GM19324 (cell line): ENCODE measurements at regions not wholly inside any gene's neighbourhood (a gene's known extent, or its start where the extent isn't known, plus 50 kb on each side); places are given as distances from the start of the nearest gene placed in this dataset.

Experiments
- ATAC-seq: cut with Tn5 transposase; IDR thresholded peaks from one replicate; pipeline ENCODE4 v1.9.1; 2021; ENCODE audit warnings: mild to moderate bottlenecking, moderate library complexity; ENCODE audit not compliant: unreplicated experiment, low FRiP score

DNA sequence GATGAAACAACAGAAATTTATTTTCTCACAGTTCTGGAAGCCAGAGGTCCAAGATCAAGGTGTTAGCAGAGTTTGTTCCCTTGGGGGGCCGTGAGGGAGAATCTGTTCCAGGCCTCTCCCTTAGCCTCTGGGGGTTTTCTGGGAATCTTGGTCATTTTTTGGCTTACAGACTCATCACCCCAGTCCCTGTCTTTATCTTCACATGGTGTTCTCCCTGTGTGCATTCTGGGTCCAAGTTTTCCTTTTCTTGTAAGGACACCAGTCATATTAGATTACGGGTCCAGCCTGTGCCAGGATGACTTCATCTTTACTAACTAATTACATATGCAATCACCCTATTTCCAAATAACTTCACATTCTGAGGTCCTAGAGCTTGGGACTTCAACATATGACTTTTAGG, 292.5 kb upstream of the TRIB2 start:
- ATAC-seq: no peak

DNA sequence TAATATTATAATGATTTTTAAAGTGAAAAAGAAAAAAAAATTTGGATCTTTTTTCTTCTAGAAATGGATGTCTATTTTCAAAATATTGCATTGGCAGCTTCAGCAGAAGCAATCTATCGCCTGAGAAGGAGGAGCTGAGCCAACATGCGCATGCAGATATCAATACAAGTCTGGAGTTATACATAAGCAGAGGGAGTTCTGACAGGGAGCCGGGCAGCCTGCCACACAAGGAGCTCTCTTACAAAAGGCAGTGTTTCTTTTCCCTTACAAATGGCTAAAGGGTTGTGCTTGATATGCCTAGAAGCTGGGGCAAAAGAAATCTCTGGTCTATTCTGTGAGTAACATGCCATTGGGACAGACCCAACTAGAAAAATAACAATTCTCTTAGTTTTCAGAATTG, 291.9 kb upstream of the TRIB2 start:
- ATAC-seq: no peak

DNA sequence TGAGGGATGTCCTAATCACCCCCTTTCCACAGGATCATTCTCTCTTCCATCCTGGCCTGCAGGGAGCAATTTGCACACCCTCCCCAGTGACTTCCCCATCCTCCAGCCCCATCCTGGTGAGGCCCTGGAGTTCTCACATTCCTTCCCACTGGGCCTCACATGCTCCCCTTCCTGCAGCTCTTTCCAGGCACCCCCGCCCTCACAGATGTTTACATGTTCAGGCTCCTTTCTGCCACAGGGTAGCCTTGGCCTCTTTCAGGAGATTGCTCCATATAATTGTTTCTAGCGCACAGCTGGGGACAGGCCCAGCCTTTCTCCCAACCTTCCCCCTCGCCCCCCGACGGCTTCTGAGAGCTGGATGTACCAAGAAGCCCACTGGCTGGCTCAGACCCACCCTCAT, 288.4 kb upstream of the TRIB2 start:
- no peak for ATAC-seq

DNA sequence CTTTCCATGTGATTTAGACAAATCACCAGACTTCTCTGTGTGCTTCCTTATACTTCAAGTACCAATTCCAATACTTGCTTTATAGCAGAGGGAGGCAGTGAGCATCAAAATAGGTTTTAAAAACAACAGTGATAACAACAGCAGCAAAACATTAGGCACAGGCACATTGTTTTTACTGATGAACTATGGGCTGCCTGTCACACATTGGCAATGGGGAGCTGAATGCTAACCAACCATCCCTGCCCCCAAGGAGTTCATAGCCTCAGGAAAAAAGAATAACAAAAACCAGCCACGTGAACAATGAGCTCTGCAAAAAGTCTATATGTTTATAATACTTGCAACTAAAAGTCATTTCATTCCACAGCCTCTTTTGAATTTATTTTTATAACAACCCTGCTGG, 287.9 kb upstream of the TRIB2 start:
- ATAC-seq: no peak

DNA sequence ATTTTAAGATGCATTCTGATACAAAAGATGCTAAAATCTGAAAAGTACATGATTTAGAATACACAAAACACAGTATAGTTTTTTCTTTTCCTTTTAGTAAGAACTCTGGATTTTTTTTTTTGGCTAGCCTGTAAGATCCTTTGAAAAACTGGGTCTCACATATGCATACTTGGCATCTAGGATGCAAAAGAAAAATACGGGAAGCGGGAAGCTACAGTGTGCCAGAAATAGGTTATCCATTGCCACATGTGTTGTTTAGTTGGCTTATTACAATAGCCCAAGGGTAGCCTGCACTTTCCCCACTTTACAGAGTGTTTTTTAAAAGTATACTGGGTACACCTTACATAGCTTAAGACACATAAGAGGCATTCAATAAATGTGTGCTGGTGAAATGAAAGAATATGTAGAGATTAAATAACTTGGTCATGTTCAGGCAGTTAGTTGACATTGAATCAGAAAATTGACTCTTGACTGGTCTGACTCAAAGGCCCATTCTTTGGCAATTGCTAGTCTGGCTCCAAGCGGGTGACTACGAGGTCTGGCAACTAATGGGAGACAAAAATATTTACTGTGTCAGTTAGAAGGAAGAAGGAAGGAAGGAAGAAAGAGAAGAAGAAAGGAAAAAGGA, 286.8 kb upstream of the TRIB2 start:
- no peak for ATAC-seq

DNA sequence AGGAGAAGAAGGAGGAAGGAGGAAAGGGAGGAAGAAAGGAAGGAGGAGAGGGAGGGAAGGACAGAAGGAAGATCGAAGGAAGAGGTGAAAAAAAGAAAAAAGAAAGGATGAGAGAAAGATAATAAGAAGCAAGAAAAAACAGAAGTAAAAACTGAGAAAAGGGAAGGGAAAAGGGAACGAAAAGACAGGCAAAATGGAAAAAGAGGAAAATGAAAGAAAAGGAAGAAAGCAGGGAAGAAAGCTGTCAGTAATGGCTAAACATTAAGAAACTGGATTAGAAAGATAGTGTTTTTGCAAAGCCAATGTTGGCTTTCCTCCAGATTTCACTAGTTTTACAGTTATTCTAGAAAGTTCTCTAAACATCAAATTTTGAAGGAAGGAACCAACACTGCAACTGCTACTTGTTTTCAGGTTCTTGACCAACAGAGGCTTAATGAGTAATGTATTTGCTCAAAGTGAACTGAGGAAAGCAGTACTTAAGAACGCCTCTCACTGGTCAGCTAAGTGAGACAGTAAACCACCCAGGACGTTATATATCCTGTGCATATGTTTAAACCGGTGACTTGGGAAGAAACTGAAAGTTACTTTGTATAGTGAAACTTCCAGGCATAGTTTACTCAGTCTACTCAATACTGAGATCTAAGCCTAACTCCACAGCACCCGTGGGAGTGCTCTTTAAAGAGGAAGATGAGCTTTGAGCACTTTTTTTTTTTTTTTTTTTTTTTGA, 286.2 kb upstream of the TRIB2 start:
- peak; percentile 96 for ATAC-seq

DNA sequence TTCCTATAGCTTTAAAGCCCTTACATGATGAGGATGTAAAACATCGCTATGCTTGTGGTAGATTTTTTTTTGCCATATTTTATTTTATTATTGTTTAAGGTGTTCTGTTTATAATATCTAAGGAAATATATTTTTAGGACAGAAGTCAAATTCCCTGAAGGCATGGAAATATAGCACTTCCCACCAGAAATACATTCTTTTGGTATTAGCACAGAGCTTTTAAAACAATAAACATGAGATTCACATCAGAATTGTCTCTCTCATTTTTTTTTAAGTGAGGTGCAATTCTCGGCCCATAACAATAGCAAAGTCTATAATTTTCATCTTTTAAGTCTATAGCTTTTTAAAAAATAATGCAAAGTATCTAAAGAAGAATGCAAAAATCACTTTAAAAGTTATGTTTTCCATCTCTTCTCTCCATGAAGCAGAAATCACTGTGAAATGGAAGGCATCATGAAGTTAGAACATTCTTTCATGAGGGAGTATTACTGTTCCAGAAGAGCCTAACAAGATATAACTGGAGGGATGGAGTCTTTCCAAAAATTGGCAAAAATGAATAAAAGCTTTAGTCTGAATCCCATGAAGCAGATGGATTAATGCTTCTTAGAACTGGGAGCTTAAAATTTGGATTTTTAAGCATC, 283.6 kb upstream of the TRIB2 start:
- ATAC-seq: no peak

DNA sequence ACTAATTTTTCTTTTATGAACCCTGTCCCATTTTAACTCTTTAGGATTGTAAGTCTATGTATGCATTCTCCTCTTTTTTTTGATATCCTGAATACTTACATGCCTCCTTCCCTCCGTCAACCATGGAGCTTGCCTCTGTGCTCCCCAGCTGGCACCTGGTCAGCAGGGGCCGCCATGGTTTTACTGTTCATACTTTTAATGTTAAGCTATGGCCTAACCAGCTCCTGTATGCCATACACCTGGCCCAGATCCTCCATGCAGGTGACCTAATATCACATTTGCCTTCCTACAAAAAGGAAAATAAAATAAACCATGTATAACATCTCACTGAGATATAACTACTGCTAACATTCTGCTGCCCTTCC, 283.1 kb upstream of the TRIB2 start:
- ATAC-seq: no peak

DNA sequence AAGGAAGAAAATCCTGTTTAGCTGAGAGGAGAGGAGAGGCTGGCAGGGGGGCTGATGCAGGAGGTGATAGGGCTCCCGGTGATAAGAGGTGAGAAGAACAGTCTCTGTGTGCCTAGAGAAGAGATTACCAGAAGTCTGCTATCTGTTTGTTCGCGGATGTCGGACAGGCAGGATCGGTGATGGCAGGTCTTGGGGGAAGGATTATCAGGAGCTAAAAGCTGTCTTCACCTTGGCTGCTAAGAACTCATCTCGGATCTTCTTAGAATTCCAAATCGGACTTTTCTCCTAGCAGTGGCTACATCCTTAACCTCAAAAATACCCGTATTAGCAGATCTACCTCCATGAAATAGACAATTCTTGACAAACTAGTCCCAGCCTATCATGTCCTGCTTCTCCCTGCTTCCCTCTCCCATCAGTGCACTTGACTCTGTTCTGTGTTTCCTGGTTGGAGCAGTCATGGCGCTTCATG, 282.1 kb upstream of the TRIB2 start:
- ATAC-seq: no peak

DNA sequence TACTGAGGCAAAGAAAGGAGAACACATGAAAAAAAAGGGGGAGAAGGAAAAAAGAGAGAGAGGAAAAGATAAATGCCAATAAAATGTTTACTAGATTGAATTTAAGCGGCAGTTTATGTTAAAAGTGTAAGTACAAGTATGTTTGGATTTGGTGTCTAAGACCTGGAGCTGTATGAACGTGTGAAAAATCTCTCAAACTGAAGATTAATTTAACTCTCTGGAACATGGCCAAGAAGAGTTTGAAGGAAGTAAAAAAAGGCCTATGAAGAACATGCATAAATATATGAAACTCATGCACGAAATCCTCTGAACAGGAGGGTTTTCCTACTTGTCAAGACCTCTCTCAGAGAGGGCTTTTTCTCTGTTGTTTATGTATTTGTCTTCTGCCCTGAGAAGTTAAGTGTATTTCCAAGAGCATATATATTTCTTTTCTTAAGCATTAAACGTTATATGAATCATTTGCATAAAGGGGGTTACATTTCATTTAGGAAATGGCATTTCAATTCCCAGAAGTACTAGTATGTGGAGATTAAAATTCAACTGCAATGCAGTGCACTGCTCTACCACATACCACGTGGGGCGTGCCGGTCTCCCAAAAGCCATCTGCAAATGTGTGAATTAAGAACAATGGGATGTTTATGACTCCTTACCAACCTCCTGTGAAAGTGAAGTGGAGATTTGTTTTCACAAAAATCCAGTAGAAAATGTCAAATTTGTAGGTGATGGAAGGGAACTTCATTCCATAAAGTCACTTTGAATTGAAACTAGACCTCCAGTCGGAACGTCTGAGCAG, 281.1 kb upstream of the TRIB2 start:
- no peak for ATAC-seq

DNA sequence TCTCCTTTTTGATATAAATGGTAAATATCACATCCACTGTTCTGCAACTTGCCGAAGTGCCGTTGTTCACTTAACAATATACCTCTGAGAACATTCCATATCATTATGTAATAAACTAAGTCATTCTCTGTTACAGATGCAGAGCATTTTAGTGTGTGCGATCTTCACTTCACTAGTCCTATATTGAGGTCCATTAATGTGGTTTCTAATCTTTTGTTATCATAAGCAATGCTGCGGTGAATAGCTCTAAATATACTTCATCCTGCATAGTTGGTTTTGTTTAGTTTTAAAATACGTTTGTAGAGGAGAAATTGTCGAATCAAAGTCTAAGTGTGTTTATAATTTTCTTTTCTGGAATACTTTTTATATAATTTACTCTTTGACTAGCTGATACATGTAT, 280.3 kb upstream of the TRIB2 start:
- ATAC-seq: no peak

DNA sequence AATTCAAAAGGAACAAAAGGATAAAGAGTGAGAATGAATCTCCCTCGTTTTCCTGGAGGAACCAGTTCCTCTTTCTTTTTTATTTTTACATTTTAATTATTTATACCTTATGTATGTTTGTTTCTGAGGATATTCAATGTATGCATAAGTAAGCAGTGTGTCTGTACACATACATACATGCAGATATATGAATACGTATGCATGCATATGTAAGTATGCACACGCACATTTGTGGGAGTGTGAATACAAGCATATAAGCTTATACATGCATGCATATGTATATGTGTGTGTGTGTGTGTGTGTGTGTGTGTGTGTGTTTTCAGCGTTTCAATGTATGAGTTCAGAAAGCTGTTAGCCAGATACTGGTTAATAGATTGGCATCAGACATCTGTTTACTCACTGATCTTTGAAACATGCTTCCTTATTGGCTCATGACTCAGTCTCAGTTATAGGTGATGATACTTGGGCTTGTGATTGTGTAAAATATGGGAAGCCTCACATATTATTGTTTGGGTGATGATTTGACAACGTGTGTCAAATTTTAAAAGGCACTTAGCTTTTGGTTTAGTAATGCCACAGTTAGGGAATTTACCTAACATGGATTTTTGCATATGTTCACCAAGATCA, 279.7 kb upstream of the TRIB2 start:
- no peak for ATAC-seq

DNA sequence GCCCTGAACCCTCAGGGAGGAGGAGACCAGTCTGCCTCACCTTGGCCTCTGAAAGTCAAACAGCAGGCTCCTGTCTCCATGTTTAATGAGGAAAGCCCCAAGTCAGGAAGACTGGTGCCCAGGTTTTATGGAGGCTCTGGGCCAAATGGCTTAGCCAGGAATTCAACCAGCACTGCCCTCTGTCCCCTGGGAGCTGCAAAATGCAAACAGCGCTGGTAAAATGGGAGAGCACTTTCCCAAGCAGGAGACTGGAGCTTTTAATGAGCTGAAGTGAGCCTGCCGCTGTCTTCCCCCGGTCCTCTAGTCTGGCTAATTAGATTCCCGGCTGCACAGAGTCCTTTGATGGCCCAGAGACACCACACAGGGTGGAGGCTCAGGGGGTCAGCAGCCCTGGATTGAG, 276.0 kb upstream of the TRIB2 start:
- ATAC-seq: no peak

DNA sequence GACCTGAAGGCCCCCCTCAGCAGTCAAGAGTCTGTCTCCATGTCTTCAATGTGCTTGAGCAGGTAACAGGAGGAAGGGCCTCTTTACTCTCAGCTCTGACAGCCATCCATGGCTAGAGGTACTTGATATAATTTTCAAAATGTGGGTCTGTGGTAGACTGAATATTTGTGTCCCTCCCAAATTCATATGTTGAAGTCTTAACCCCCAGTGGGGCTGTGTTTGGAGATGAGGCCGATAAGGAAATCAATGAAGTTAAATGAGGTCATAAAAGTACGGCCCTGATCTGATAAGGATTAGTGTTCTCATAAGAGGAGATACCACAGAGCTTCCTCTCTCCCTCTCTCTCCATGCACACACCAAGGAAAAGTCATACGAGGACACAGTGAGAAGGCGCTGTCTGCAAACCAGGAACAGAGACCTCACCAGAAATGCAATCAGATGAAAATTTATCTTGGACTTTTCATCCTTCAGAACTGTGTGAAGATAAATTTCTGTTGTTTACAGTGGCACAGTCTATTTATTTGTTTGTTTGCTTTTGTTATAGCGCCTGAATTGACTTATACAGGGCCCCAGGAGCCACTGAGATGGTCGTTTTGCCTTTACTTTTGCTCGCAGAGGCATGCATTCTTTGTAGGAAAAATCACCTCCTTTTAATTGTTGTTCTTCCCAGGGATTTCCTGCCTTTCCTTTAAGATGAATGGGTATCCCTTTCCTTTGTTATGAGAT, 274.8 kb upstream of the TRIB2 start:
- ATAC-seq: no peak

DNA sequence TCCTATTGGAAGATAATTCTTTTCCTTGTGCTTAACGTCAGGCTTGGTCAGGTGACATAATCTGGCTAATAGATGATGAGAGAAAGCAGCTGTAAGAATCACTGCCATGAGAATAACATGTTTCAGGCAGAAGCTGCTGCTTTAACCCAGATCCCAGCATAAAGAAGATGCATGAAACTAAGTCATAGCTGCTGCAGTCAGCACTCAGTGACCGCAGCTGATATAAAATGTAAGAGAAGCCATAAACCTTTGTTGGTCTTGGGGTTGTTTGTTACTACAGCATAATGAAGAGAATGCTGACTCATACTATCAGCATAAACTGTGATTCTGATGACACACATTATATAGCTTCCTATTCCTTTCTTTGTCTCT, 274.3 kb upstream of the TRIB2 start:
- no peak for ATAC-seq

DNA sequence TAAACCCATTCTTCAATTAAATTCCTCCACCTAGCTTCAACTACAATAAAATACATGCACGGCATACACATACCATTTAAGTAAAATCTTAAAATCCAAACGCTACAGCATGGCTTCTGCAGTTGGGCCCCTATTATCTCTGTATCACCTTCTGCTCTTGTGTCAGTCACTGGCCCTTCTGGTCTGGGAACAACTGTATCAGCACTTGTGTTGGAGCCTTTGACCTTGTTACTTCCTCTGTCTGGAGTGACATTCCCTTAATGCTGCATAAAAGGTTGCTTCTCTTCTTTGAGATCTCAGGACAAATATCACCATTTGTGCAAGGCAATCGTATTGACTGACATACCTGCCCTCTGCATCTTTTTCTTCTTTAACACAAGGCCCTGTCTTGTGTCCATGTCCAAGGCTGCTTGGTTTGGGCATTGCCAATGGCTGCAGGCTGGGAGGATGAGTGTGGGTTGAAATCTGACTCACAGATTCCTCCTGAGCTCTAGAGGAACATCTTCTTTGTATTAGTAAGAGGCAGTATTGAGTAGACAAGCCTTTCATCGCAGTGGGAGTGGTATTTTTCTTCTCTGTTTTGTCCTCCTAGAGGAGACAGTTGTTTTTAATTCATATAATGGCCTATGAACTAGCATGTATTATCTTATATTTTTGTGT, 267.8 kb upstream of the TRIB2 start:
- no peak for ATAC-seq

DNA sequence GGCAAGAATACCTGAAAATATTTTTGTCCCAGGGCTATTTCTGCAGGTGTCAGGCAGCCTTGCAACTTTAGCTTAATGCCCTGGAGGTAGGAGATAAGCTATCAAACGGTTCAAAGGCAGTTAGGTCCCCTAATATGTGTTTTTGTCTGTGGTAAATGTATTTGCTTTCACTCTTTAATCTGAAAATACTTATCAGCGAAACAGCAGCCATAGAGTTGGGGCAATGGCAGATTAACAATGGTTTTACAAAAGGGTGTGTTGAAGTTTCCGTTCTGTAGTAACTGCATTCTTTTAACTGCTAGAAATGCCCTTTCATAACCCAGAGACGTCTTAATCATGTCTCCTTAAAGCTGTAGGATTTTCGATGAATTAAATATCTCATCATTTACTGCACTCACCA, 265.0 kb upstream of the TRIB2 start:
- ATAC-seq: no peak

DNA sequence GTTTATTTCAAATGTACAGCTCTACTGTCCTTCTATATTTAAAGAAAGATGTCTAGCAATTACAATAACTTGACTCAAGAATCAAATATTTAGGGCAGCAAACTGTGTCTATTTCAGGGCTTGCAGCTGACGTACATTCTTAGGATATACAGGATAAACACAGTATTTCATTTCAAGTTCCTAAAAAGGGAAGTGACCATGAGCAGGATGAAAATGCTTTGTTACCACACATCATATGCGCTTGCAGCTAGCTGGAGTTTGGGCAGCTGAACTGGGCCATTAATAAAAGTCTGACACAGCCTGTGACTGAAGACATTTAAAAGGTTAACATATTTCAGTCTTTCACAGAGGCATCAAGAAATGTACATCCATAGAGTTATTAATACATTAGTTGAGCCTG, 264.6 kb upstream of the TRIB2 start:
- ATAC-seq: no peak

DNA sequence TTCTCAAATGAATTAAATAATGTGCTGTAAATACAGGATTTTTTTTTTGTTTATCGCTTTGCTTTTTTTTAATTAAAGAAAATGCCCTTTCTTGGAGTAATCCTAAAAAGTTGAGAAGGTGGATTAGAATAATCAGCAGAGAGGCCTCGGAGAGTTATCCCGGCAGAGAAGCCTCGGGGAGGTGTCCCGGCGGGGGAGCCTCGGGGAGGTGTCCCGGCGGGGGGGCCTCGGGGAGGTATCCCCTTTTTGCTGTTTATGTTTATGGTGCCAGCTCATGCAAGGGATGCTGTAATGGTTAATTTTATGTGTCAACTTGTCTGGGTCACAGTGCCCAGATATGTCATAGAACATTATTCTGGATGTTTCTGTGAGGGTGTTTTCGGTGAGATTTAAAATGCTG, 263.0 kb upstream of the TRIB2 start:
- ATAC-seq: no peak

DNA sequence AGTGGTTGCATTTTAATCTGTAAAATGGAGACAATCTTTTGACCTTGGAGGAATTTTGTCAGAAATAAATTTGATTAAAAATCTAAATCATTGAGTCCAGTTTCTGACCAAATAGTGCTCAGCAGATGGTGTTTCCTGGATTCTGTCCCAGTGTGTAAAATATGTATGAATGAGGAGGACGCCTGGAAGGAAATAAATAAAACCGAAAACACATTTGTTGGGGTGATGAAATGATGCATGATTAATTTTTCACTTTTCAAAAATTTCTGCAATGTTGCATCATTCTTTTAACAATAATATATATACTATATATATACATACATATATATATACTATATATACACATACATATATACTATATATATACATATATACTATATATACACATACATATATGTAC, 261.1 kb upstream of the TRIB2 start:
- ATAC-seq: no peak
